G401.6 (cell line): ENCODE measurements at regions not wholly inside any gene's neighbourhood (a gene's known extent, or its start where the extent isn't known, plus 50 kb on each side); places are given as distances from the start of the nearest gene placed in this dataset.

ENCODE experiments used
- FAIRE-seq: peaks from 2 replicates; lab custom pipeline; 2012; peaks lifted over from hg19 to GRCh38; lab: Jason Lieb, UNC

DNA sequence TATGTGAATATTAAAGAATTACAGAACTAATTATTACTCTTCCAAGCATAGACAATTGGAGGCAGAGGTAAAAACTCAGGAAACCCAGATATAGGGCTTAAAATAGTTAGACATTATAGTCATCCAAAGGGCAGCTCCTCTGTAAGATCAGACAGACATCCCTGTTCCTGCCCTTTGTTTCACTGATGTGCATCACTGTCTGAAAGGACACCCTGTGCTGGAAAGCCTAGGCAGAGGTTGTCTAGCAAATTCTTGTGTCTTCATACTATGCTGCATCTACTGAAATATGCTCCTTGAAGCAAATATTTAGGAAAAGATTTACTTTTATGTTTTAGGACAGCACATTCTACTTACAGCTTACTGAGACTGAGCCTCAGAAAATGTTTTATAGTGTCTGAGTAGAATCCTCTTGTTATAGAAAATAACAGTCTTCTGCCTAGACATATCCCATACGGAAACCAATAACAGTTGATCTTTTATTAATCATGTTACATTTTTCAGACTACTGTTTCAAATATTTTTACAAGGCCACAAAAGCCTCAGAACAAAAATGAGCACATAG lies 977.3 kb upstream of the CDH2 start:
- FAIRE-seq, result no peak

DNA sequence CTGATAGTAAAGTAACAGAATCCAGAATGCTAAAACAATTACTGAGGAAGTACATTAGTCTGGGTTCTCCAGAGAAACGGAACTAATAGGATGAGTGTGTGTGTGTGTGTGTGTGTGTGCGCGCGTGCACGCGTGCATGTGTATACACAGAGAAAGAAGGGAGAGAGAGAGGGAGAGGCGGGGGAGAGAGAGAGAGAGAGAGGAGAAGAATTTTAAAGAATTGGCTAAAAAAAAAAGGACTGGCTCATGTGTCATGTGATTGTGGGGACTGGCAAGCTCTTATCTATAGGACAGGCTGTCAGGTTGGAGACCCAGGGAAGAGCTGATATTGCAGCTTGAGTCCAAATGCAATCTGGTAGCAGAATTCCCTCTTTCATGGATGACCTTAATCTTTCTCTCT lies 976.2 kb upstream of the CDH2 start:
- no peak for FAIRE-seq

DNA sequence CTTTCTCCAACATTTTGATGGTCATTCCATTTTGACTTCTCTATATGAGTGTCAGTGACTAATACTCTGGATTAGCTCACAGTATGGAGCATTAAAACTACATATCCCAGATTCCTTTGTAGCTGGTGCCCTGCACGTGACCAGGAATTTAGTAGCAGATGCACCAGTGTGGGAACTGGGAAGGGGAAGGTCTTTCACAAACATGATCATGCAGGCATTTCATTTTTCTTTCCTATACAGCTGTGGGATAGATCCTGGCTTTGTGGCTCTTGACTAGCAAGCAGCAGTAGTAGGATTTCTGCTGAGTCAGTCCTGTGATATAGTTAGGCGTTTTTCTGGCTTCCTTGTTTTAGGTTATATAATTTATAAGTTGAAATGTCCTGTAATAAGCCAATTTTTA lies 971.0 kb upstream of the CDH2 start:
- no peak for FAIRE-seq

DNA sequence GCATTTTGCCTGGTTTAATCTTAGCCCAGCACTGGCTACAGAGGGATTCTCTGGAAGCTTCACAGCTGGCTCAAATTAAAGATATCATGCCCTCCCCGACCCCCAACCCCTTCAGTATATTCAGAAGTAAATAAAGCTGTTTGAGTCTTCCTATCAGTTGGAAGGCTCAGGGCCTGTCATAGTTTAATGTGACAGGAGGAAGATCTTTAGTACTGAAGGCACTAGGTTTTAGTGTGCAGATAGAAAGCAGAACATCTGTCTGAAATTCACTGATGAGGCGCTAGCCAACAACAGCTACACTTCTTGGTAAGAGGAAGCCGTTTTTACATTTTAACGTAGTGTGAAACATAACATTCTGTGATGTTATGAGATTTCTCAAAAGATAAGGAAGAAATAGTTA lies 969.1 kb upstream of the CDH2 start:
- no peak for FAIRE-seq

DNA sequence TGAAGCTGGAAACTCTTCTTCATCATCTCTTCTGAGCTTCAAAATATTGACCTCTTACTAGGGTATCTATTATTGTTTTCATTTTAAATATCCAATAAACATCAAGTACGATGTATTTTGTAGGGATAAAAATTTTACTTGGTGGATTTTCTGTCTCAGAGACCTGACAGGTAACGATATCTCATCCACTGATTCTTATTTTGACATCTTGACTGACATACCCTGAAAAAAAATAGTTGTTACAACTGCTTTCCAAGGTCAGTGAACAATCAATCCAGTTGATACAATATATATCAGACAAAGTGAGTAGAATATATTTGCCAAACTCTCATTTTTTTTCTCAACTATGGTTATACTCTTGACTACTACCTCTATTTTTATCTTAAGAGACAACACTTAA lies 963.7 kb upstream of the CDH2 start:
- FAIRE-seq, result no peak

DNA sequence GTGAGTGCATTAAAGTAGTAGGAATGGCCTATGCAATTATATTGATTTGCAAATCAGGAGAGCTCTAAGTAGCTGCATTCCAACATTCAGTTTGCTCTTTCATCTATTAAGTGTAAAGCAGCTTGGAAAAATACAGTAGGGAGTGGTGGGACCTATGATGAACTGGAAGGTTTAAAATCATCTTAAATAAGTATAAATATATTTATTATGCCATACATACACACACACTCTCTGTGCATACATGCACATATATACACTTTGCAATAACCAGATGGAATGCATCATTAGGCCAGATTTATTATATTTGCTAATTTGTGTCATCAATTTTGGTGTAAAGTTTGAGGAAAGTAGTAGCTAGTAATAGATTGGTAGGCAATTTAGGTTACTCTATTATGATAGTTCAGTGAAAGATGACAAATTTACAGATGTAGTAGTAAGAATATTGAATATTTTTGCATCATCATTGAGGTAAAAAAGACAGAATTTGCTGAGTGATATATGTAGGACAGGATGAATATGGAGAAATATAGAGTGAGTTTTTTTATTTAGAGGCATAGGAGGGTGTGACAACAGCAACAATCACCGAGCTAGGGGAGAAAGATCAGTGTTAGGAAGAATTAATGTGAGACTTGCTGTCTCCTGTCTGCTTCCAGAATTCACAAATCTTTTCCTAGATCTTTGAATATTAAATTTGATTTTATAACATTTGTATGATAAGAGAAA lies 961.0 kb upstream of the CDH2 start:
- FAIRE-seq, result no peak

DNA sequence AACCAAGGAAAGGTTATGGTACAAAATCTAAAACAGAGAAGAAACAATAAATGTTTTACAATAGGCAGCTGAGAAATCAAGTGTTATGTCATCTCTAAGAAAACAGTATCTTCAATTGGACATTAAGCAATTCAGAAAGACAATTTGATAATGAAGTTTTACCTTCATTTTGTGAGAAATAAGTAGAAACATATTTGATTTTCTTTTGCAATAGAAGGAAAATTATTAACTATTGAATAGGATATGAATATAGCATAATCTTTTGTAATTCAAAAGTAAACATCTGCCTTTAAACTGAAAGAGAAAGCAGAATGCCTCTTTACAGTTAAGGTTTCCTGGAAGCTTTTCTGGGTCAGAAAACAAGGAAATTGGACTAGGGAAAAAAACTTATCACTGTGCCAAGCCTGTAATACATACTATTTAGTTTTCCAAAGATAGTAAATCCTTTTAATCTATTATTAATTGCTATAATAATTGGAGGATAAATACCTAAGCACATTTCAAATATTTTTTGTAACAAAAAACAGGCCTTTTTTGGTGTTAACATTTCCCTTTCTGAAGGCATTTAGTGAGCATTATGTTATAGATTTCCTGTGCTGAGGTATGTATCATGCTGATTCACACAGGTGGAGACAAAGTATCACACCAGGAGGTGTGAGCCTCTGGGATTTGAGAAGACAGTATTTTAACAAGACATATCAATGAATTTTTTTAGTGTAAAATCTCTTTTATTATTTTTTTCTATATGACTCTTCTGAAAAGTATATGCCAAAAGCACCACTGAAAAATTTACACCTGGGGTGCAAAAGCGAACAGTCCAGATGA lies 947.0 kb upstream of the CDH2 start:
- FAIRE-seq, result peak; percentile 53

DNA sequence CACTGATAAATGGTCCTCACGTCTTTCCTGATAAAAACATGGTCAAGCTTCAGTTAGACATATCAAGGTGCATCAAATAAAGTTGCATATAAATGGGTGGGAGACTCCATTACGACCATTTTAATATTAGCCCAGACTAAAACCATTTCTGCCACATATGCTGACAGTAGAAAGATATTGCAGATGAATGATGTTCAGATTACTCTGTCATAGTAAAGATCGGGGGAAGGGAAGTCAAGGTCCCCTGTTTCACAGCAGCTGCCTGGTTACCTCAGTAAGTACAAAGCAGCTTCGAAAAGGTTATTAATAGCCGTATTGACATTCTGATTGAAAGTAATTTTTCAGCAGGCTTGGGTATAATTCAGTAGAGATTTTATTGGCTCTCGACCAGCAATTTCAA lies 927.7 kb upstream of the CDH2 start:
- FAIRE-seq, result no peak

DNA sequence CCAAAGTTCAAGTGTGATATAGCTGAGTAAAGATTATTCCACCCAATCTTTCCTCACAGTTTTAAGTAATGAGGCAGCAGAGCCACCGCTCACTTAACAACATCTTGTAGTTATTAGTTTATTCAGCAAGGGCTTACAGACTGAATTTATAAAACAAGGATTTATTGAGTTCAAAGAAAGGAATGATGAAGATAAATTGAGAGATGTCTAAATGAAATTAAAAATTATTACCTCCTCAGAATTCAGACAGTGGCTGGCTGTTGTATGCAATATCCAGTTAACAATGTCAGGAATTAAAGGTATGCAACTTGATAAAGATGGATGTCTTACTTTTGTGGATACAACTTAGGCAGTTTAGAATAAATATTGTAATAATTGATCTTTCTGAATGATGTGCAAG lies 927.3 kb upstream of the CDH2 start:
- no peak for FAIRE-seq

DNA sequence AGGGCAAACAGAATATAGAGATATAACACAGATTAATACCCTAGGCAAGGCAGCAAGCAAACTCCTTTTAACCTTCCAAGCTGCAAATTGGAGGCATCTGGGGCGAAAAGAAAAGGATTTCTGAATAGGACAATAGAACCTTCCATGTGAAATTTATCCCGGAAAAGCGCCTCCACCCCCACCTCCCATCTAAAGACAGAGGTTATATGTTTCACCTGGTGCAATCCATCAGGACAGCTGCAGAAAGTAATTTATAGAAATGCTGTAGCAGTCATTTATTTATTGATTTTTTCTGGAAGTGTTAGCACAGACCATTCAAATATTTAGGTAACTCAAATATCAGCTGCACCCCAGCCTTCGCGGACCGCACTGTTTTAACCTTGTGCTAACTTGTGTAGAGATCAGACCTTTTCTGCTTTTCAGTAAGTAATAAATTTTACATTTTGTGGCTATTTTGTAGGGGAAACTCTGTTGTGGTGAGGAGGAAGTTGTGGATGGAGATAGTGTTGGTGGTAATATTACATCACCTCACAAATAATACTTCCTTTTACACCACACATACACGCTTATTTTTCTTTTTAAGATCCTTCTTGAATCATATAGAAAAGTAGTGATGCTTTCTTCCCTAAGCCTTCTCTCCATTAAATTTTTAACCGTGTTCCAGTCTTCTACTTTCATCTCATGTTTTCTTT lies 919.3 kb upstream of the CDH2 start:
- FAIRE-seq, result no peak

DNA sequence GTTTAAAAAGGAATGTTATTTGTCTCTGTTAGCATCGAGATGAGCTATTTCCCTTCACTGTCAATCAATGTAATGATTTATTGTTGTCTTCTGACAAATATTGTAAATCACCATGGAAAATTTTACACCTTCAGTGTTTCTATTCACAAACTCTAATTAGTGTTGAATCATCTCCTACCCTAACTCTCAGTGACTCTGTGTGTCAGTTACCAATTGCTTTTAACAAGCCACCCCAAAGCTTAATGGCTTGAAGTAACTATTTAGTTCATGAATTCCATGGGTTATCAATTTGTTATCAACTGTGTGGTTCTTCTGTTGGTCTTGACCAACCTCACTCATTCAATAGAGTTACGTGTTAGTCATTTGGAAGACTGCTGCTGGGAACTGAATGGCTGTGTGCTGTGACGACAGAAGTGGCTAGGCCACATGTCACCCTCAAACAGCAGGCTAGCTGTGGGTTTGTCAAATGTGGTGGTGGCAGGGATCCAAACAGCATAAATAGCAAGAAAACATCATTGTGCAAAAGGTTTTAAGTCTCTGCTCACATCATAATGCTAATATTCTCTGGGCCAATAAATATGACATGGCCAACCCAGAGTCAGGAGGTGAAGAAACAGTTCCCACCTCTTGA lies 910.8 kb upstream of the CDH2 start:
- no peak for FAIRE-seq

DNA sequence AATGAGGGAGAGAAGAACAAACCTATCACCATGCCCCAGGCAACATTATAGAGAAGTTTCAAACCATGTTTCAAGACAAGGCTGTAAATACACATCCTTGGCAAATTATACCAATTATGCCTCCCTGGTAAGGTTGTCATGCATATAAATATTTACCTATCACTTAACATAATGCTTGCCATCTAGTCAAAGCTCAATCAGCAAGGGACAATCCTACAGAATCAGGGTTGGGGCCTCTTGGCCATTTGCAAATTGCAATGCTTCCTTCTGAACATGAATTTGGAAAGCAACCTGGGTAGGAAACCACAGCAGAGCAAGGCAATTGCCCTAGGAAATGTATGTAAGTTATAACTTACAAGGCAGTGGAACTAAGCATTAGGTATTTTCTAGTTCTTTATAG lies 907.2 kb upstream of the CDH2 start:
- FAIRE-seq, result no peak

DNA sequence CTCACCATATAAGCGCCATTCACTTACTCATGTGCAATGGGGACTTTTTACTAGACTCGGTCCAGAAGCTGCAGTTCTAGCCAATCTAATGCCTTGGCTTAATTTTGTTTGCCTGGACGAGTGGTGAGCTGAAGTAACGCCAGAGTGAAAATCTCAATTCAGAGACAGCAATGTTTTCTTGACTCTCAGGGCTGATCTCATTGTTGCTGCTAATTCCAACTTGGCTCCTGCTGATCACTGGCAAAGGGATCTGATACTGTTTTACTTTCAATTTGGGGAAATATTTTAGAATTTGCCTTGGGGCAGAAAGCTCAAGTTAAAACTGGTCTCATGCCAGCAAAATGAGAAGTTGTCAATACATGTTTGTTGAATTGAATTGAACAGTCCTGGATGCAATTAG lies 906.6 kb upstream of the CDH2 start:
- FAIRE-seq, result no peak

DNA sequence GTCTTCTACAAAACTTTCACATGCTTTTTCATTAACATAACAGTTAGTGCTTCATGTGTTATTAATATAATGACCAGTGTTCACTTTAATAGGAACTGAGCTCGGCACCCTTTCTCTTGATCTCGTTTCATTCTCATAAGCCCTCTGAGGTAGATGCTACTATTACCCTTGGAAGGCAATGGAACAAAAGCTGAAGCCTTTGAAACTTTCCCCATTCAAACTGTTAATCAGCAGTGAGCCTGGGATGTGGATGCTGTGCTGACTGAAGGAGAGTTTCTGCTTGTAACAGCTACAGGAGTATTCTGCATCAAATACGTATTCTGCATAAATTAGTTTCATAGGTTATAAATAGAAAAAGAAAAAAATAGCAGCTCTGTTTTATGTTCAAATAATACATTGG lies 904.0 kb upstream of the CDH2 start:
- FAIRE-seq, result no peak

DNA sequence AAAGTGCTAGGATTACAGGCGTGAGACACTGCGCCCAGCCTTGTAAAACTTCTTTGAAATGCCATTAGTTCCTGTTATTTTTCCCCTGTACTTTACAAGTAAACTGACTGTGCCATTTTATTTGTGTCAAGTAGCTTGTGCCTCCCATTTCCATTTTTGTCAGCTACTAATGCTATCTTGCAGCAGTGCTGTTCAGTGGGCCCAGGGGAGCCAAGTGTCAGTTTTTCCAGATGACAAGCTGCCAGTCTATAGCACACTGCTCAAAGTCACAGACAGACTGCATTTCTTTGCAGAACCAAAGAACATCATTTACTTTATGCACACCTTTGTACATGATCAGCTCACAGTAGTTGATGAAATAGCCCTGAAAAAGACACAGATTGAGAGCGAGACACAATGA lies 901.3 kb upstream of the CDH2 start:
- no peak for FAIRE-seq

DNA sequence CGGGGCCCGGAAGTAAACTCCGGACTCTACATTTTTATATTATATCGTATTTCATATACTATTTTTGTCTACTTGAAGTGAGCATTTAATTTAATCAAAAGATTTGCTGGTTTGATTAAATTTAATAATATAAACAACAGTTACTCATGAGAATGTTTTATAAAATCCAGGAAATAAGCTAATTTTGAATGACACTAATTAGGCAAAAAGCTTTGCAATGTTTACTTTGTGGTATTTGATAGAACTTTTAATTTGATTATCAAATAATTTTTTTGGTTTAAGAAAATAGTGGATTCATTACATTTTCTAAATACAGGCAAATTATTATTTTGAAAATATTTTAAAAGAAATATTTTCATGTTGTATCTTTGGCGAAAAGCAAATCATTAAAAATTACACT lies 900.4 kb upstream of the CDH2 start:
- FAIRE-seq, result peak; percentile 30

DNA sequence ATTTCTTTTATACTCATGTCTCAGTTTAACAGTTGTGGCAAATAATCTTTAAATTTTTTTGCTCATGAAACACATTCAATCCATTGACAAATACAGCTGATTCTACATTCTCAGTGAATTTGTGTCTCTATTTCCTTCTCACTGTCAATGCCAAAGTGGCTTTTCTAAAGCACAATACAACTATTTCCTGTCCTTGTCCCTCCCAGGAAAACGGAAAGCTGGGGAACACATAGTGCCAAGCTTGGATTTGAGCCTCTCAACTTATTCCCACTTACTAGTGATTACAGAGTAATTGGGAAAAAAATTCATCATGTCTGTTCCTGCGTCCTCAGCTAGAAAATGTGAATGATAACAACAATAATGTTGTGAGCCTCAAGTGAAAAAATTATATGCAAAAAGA lies 899.7 kb upstream of the CDH2 start:
- FAIRE-seq, result no peak

DNA sequence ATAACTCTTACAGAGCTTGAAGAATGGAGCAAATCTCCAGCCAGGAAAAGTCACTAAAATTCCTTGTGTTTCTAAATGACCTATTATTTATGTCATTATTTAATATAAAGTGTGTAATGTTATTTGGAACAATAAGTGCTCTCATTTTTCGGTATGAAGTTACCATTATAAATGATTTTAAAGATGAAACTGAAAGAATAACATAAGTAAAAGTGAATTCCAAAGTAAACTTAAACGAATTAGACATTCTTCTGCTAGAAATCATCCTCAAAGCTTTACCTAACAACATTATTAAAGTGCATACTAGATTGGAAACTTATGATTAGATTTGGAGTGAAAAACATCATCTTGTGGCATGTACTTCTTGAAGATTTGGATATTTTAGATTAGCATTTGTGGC lies 897.2 kb upstream of the CDH2 start:
- FAIRE-seq, result no peak

DNA sequence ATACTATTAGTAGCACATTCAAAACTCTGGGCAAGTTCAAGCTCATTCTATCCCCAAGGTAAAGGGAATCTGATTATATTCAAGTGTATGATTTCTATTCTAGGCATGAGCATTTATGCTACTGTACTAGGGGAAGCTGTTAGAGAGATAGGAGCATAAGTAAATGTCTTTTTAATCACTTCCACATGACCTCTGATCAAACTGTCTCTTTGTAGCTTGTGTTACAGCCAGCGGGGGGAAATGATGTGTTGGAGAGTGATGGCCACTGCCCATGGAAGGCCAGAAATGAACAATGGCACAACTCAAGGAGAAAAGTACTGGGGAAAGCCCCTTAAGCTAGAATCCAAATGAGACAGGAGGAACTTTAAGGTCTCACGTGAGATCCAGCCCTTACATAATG lies 894.9 kb upstream of the CDH2 start:
- no peak for FAIRE-seq

DNA sequence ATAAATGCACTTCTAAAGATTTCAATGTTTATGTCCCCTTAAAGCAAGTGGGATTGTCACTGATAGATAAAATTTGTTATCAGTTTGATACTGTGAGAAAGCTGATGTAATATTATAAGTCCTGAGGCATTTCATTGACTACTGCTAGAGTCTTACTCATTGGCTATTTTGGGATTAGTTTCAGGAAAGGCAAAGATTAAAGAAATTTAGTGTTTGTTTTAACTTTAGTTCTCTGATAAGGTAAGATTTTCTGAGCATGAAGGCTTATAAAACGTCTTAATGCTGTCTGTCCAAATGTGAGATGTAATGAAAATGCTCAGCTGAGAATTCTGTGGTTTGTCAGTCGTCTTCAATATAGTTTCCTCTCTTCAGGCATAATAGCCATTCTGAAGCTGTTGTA lies 886.4 kb upstream of the CDH2 start:
- FAIRE-seq, result no peak

DNA sequence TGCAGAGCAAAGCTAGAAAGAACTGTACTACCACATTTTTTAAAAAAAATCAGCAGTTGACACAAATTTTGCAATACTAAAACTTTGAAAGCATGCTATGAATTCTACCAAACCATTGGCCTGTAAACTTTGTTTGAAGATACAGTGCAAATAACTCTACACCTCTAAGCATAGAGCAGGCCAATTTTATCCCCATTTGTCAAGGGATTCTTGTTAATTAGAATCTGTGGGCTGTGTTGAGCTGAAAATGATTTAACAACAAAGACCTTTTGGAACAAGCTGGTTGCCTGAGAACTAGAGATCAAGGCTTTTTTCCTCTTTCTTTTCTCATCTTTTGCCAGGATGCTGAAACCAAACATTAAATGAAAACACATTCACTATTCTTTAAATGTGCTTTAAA lies 886.0 kb upstream of the CDH2 start:
- no peak for FAIRE-seq

DNA sequence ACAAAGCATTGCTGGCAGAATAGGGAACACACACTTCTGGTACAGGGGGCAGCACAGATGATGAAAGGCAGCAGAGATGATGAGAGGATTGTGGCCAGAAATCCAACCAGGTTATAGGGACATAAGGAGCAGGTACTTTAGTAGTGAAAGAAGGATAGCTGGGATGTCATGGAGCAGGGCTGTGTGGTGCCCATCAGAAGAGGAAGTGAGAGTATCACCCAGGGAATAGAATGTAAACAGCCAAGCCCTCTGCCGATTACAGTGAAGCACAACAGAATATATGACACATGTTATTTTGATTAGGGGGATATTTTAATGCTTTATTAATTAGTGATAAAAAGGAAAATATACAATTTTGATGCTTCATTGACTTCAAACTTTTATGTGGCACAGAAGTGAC lies 883.4 kb upstream of the CDH2 start:
- FAIRE-seq, result no peak

DNA sequence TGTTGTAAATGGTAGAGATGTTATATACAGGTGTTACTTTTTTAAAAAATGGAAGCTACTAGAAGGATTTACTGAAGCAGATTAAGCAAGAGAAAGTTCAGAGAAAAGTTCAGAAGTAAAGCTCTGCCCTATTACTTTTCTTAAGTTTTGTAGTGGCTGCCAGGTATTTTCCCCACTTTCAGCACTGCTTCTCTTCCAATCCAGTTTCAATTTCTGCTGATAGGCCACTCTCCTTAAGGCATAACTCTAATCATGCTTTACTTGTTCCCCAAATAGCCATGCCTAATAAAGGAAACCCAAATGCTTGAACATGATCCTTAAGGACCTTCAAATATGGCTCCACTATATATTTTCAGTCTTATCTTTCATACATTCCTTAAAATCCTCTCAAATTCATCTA lies 880.8 kb upstream of the CDH2 start:
- no peak for FAIRE-seq
